NCI-H1436 (cell line): ENCODE measurements at regions not wholly inside any gene's neighbourhood (a gene's known extent, or its start where the extent isn't known, plus 50 kb on each side); places are given as distances from the start of the nearest gene placed in this dataset.

Source experiments
- DNase-seq: peaks from one replicate; lab custom pipeline; 2025; lab: John Stamatoyannopoulos, UW

- no peak for DNase-seq
These were observed 173.6 kb downstream of the ARHGAP12 start for GRCh38 chr10:31754803-31755624.

- DNase-seq = no peak
These were observed 174.9 kb downstream of the ARHGAP12 start for GRCh38 chr10:31753681-31754080.

- DNase-seq = no peak
These were observed 176.5 kb downstream of the ARHGAP12 start for GRCh38 chr10:31752170-31752569.

GRCh38 chr10:31751738-31752080 lies 176.9 kb downstream of the ARHGAP12 start:
- no peak for DNase-seq

- DNase-seq = no peak
These were observed 177.4 kb downstream of the ARHGAP12 start for GRCh38 chr10:31751051-31751737.

GRCh38 chr10:31749981-31750840 lies 178.4 kb downstream of the ARHGAP12 start:
- peak; percentile 46 for DNase-seq

- no peak for DNase-seq
These were observed 179.3 kb downstream of the ARHGAP12 start for GRCh38 chr10:31749301-31749700.

GRCh38 chr10:31745612-31746376 lies 182.8 kb downstream of the ARHGAP12 start:
- DNase-seq = no peak

GRCh38 chr10:31744025-31744424 lies 184.6 kb downstream of the ARHGAP12 start:
- no peak for DNase-seq

GRCh38 chr10:31742255-31742654 lies 186.4 kb downstream of the ARHGAP12 start:
- no peak for DNase-seq

GRCh38 chr10:31741473-31741872 lies 187.2 kb downstream of the ARHGAP12 start:
- DNase-seq = no peak

- no peak for DNase-seq
These were observed 188.9 kb downstream of the ARHGAP12 start for GRCh38 chr10:31739711-31740110.

GRCh38 chr10:31739146-31739545 lies 189.5 kb downstream of the ARHGAP12 start:
- DNase-seq = no peak

- no peak for DNase-seq
These were observed 196.9 kb downstream of the ARHGAP12 start for GRCh38 chr10:31731711-31732110.

GRCh38 chr10:31730776-31731175 lies 197.9 kb downstream of the ARHGAP12 start:
- DNase-seq = no peak

- peak; percentile 90 for DNase-seq
These were observed 199.9 kb downstream of the ARHGAP12 start for GRCh38 chr10:31728698-31729224.

GRCh38 chr10:31725436-31725835 lies 203.2 kb downstream of the ARHGAP12 start:
- DNase-seq = no peak

GRCh38 chr10:31724296-31724695 lies 204.3 kb downstream of the ARHGAP12 start:
- no peak for DNase-seq

GRCh38 chr10:31723106-31723750 lies 205.4 kb downstream of the ARHGAP12 start:
- no peak for DNase-seq

- DNase-seq = no peak
These were observed 207.5 kb downstream of the ARHGAP12 start for GRCh38 chr10:31721096-31721495.

- DNase-seq = no peak
These were observed 208.1 kb downstream of the ARHGAP12 start for GRCh38 chr10:31720546-31720945.
